Effector memory CD4-positive, alpha-beta T cell (primary cell): ENCODE measurements at regions not wholly inside any gene's neighbourhood (a gene's known extent, or its start where the extent isn't known, plus 50 kb on each side); places are given as distances from the start of the nearest gene placed in this dataset.

Experiments
- DNase-seq, 3 donors: peaks; one replicate each; pipeline ENCODE4 v3.0.0-alpha.2; 2020
- H3K27ac ChIP-seq: 2 replicates; pipeline ENCODE4 v1.7.0; 2013; ENCODE audit warnings: mild to moderate bottlenecking, low read length, moderate library complexity; ENCODE audit not compliant: insufficient read depth, poor library complexity, severe bottlenecking
- H3K27me3 ChIP-seq: replicated peaks from 2 replicates; pipeline ENCODE4 v1.7.0; 2013; ENCODE audit warnings: mild to moderate bottlenecking, low read length; ENCODE audit not compliant: insufficient read depth, control insufficient read depth, poor library complexity, severe bottlenecking
- H3K36me3 ChIP-seq: 2 replicates; pipeline ENCODE4 v1.7.0; 2013; ENCODE audit warnings: mild to moderate bottlenecking, low read length, moderate library complexity; ENCODE audit not compliant: control insufficient read depth, insufficient read depth
- H3K4me1 ChIP-seq: 2 replicates; pipeline ENCODE4 v1.7.0; 2013; ENCODE audit warnings: low read length, mild to moderate bottlenecking; ENCODE audit not compliant: control insufficient read depth, insufficient read depth, poor library complexity, severe bottlenecking
- H3K4me3 ChIP-seq: 2 replicates; pipeline ENCODE4 v1.7.0; 2013; ENCODE audit warnings: low read length, low read depth, mild to moderate bottlenecking; ENCODE audit not compliant: insufficient read depth, poor library complexity, severe bottlenecking
- H3K9me3 ChIP-seq: 2 replicates; pipeline ENCODE4 v1.7.0; 2013; ENCODE audit warnings: mild to moderate bottlenecking, low read length, moderate library complexity; ENCODE audit not compliant: control insufficient read depth

DNA sequence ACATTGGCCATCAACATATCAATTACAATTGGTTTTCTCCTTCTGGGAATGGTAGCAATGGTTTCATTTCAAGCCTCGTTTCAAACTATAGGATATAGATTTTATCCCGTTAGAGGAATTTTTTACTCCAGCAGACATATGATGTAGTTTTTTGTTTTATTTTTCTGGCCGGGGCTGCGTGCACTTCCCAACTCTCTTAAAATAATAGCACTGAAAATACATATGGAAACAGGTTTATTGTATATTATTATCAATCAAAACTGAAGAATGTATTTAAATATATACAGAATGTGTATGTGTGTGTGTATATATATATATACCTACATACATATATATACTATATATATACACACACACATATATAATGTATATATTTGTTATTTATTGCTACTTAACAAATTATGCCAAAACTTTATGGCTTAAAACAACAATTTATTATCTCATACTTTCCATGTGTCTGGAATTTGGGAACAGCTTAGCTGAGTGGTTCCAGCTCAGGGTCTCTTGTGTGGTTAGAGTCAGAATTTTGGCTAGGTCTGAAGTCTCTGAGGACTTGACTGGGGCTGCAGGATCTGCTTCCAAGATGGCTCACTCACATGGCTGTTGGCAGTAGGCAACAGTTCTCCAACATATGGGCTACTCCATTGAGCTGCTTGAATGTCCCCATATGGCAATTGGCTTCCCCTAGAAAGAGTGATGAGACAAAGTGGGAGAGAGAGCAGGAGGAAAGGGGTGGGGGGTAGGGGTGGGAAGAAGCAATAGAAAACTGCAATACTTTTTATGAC lies 314.1 kb downstream of the PPP1R2C start:
- no peaks in the 10 kb centered on the region for H3K27me3 ChIP-seq
- H3K4me1 ChIP-seq = no peaks in the 10 kb centered on the region
- H3K9me3 ChIP-seq = no peaks in the 10 kb centered on the region
- DNase-seq = no peak
- no peak overlapping the region for H3K4me3 ChIP-seq
- H3K36me3 ChIP-seq = no peaks in the 10 kb centered on the region
- no peak overlapping the region for H3K27ac ChIP-seq

DNA sequence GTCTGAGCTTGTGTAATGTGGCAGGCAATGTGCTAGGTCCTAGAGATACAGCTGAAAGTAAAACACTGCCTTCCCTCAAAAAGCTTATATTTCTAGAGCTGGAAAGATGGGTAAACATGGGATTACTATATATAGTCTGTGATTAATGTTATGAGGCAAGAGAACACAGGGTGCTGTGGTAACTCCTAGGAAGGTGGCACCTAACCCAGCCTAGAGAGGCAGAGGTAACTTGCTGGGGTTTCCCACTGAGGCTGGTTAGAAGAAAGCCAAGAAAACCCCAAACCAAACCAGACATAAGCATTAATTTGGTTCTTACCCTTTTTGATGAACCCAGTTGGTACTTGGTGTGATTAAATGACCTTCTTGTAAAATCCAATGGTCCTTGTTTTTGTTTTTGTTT lies 315.0 kb downstream of the PPP1R2C start:
- no peak overlapping the region for H3K4me3 ChIP-seq
- no peak for DNase-seq
- H3K27me3 ChIP-seq = no peaks in the 10 kb centered on the region
- no peaks in the 10 kb centered on the region for H3K9me3 ChIP-seq
- no peak overlapping the region for H3K27ac ChIP-seq
- H3K4me1 ChIP-seq = no peaks in the 10 kb centered on the region
- H3K36me3 ChIP-seq = no peaks in the 10 kb centered on the region

- no peak overlapping the region for H3K27ac ChIP-seq
- no peak overlapping the region for H3K4me3 ChIP-seq
- no peaks in the 10 kb centered on the region for H3K4me1 ChIP-seq
- no peak for DNase-seq
- H3K27me3 ChIP-seq = no peaks in the 10 kb centered on the region
- no peaks in the 10 kb centered on the region for H3K36me3 ChIP-seq
- H3K9me3 ChIP-seq = no peaks in the 10 kb centered on the region
Observed at GRCh38 chrX:42460706-42461105, 317.3 kb downstream of the PPP1R2C start.

GRCh38 chrX:42459735-42460134 lies 318.2 kb downstream of the PPP1R2C start:
- Histone ChIP-seq H3K27ac (no peak overlapping the region), H3K9me3 (no peaks in the 10 kb centered on the region), H3K36me3 (no peaks in the 10 kb centered on the region), H3K4me3 (no peak overlapping the region), H3K27me3 (no peaks in the 10 kb centered on the region), H3K4me1 (no peaks in the 10 kb centered on the region)
- DNase-seq = no peak

GRCh38 chrX:42456176-42456700 lies 321.7 kb downstream of the PPP1R2C start:
- no peaks in the 10 kb centered on the region for H3K9me3 ChIP-seq
- no peak overlapping the region for H3K4me3 ChIP-seq
- no peak overlapping the region for H3K27ac ChIP-seq
- no peaks in the 10 kb centered on the region for H3K36me3 ChIP-seq
- no peaks in the 10 kb centered on the region for H3K4me1 ChIP-seq
- H3K27me3 ChIP-seq = no peaks in the 10 kb centered on the region
- DNase-seq = no peak

- H3K4me1 ChIP-seq = no peaks in the 10 kb centered on the region
- no peaks in the 10 kb centered on the region for H3K27me3 ChIP-seq
- H3K36me3 ChIP-seq = no peaks in the 10 kb centered on the region
- H3K9me3 ChIP-seq = no peaks in the 10 kb centered on the region
- no peak overlapping the region for H3K4me3 ChIP-seq
- no peak for DNase-seq
- H3K27ac ChIP-seq = no peak overlapping the region
Observed at GRCh38 chrX:42450228-42450627, 327.7 kb downstream of the PPP1R2C start.

- Histone ChIP-seq H3K4me1 (no peaks in the 10 kb centered on the region), H3K27ac (no peak overlapping the region), H3K36me3 (no peaks in the 10 kb centered on the region), H3K4me3 (no peak overlapping the region), H3K9me3 (no peaks in the 10 kb centered on the region), H3K27me3 (no peaks in the 10 kb centered on the region)
- DNase-seq = no peak
Observed at GRCh38 chrX:42443267-42443666, 334.7 kb downstream of the PPP1R2C start.

- no peak for DNase-seq
- Histone ChIP-seq H3K4me1 (no peaks in the 10 kb centered on the region), H3K27me3 (no peaks in the 10 kb centered on the region), H3K27ac (no peak overlapping the region), H3K9me3 (no peaks in the 10 kb centered on the region), H3K4me3 (no peak overlapping the region), H3K36me3 (no peaks in the 10 kb centered on the region)
Observed at GRCh38 chrX:42442745-42443144, 335.2 kb downstream of the PPP1R2C start.

GRCh38 chrX:42437211-42437610 lies 340.8 kb downstream of the PPP1R2C start:
- H3K4me3 ChIP-seq = no peak overlapping the region
- H3K36me3 ChIP-seq = no peaks in the 10 kb centered on the region
- H3K27me3 ChIP-seq = no peaks in the 10 kb centered on the region
- no peaks in the 10 kb centered on the region for H3K9me3 ChIP-seq
- no peak for DNase-seq
- no peak overlapping the region for H3K27ac ChIP-seq
- no peaks in the 10 kb centered on the region for H3K4me1 ChIP-seq

GRCh38 chrX:42434458-42435166 lies 343.4 kb downstream of the PPP1R2C start:
- Histone ChIP-seq H3K36me3 (no peaks in the 10 kb centered on the region), H3K9me3 (no peaks in the 10 kb centered on the region), H3K27ac (no peak overlapping the region), H3K27me3 (no peaks in the 10 kb centered on the region), H3K4me3 (no peak overlapping the region), H3K4me1 (no peaks in the 10 kb centered on the region)
- no peak for DNase-seq
